ENCODE measurements at regions not wholly inside any gene's neighbourhood (a gene's known extent, or its start where the extent isn't known, plus 50 kb on each side); places are given as distances from the start of the nearest gene placed in this dataset.
A peak's percentile ranks its signal among the peaks of the same experiment; 100 is the strongest.
"Not testable (repeated sequence)": the region's sequence is repeated elsewhere in the genome, so short reads cannot be mapped to it uniquely, and the experiment has no call there.

DNA sequence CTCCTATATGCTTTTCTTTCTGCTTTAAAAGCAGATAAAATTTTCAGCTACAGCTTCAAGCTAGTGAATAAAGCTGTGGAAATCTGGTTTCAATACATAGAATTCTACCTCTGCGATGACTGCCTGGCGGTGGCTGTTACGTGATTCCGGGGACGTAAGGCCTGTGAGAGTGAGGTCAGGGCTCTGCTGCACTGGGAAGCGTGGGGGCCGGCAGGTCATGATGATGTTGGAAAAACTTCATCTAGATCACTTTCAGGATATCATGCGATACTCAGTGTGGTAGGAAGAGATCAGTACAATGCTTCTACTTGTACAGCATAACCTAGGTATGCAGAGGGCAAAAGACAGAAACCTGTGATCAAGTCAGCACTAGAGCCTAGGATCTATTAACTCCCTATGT is 546.8 kb upstream of the B3GAT1 start:
- Histone ChIP-seq H3K27me3 (no peaks in the 10 kb centered on the region), H3K4me1 (no peaks in the 10 kb centered on the region), H3K36me3 (no peaks in the 10 kb centered on the region), H3K4me3 (no peak overlapping the region), H3K27ac (no peak overlapping the region), H3K9me3 (no peaks in the 10 kb centered on the region)
- DNase-seq (no peak), ATAC-seq (ENCODE audit: low FRiP score in 2 of 2) (no peak)
- TF ChIP-seq POLR2A (IDR thresholded peaks at IDR 0.05) (no peak), POLR2AphosphoS5 (IDR thresholded peaks at IDR 0.05) (no peak), CTCF (IDR thresholded peaks at IDR 0.05) (no peak), EP300 (IDR thresholded peaks at IDR 0.05) (no peak)
- WGBS, 2 donors: 90 to 95% methylated on average over 8 of the region's 8 CpGs

DNA sequence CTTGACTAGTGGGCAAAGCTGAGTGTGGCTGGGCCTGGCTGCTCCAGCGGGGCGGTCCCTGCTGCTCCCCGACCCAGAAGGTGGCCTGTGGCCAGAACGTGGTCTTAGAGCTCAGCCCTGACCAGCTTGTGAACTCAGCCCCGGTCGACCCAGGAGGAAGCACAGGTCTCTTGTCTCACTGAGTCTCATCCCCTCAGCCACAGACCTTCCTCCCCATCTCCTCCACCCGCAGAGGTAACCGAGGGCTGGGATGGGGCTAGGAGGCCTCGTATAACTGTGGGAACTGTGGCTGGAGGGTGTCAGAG is 546.2 kb upstream of the B3GAT1 start:
- Histone ChIP-seq H3K9me3 (no peaks in the 10 kb centered on the region), H3K4me1 (no peaks in the 10 kb centered on the region), H3K27ac (no peak overlapping the region), H3K27me3 (no peaks in the 10 kb centered on the region), H3K36me3 (no peaks in the 10 kb centered on the region), H3K4me3 (no peak overlapping the region)
- TF ChIP-seq POLR2A (IDR thresholded peaks at IDR 0.05) (no peak), POLR2AphosphoS5 (IDR thresholded peaks at IDR 0.05) (no peak), EP300 (IDR thresholded peaks at IDR 0.05) (no peak), CTCF (IDR thresholded peaks at IDR 0.05) (no peak)
- WGBS, 2 donors: 61 to 75% methylated on average over 6 to 9 of the region's 9 CpGs
- ATAC-seq (ENCODE audit: low FRiP score in 2 of 2): no peak
- no peak for DNase-seq

DNA sequence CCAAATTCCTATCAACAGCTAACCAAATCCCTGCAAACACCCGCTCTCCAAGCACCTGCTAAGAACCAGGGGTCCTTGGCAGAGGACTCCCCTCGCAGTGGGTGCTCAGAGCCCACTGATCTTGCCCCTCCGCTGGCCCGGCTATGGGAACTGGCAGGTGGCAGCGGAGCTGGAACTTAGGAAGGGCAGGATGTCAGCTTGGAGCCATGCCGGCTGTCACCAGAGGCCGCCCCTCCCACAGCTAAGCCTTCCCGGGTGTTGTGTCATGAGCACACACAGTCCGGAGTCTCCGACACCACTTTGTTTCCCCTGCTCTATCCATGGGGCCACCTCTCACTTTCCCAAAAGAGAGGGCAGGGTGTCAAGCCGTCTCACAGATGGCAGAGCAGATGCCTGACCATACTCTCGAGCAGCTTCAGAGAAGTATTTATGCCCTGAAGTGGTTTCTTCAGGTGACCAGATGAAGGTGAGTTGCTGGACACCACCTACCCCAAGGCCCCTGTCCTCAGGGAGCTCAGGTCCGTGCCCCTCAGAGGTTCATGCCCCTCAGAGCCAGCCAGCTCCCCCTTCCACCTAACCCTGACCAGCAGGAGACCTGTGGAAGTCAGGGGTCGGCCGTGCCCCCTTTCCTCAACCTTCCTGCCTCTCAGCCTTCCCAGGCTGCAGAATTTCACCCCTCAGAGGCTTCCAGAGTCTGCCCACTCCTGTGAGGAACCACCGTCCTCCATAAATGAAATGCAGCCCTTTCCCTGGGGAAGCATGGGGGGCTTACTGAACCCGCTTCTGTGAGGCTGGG is 545.7 kb upstream of the B3GAT1 start:
- 66 to 79% methylated on average over 14 to 17 of the region's 17 CpGs for WGBS, 2 donors
- Histone ChIP-seq H3K36me3 (no peaks in the 10 kb centered on the region), H3K27ac (no peak overlapping the region), H3K4me3 (no peak overlapping the region), H3K9me3 (no peaks in the 10 kb centered on the region), H3K4me1 (no peaks in the 10 kb centered on the region), H3K27me3 (no peaks in the 10 kb centered on the region)
- DNase-seq (no peak), ATAC-seq (ENCODE audit: low FRiP score in 2 of 2) (peak; percentile 14 to 35)
- TF ChIP-seq CTCF (IDR thresholded peaks at IDR 0.05): no peak
- no peak for TF ChIP-seq POLR2A (IDR thresholded peaks at IDR 0.05)
- TF ChIP-seq EP300 (IDR thresholded peaks at IDR 0.05): no peak
- TF ChIP-seq POLR2AphosphoS5 (IDR thresholded peaks at IDR 0.05): no peak

GRCh38 chr11:134956450-134957210 is 544.6 kb upstream of the B3GAT1 start:
- Histone ChIP-seq H3K27ac (no peak overlapping the region), H3K9me3 (no peaks in the 10 kb centered on the region), H3K4me1 (no peaks in the 10 kb centered on the region), H3K36me3 (no peaks in the 10 kb centered on the region), H3K4me3 (no peak overlapping the region), H3K27me3 (no peaks in the 10 kb centered on the region)
- no peak for TF ChIP-seq CTCF (IDR thresholded peaks at IDR 0.05)
- WGBS, 2 donors: 86 to 94% methylated on average over 13 of the region's 13 CpGs
- DNase-seq: no peak
- no peak for ATAC-seq (ENCODE audit: low FRiP score in 2 of 2)

- not testable (repeated sequence) for H3K4me3 ChIP-seq; ATAC-seq (ENCODE audit: low FRiP score in 2 of 2); H3K27me3 ChIP-seq; DNase-seq; H3K9me3 ChIP-seq; H3K27ac ChIP-seq; H3K36me3 ChIP-seq; H3K4me1 ChIP-seq
- WGBS, 2 donors: 79 to 81% methylated on average over 4 of the region's 4 CpGs
These were observed 543.9 kb upstream of the B3GAT1 start for GRCh38 chr11:134955970-134956369.
